ENCODE measurements at regions not wholly inside any gene's neighbourhood (a gene's known extent, or its start where the extent isn't known, plus 50 kb on each side); places are given as distances from the start of the nearest gene placed in this dataset.
"Not testable (repeated sequence)": the region's sequence is repeated elsewhere in the genome, so short reads cannot be mapped to it uniquely, and the experiment has no call there.

- DNase-seq, result no peak
These were observed 284.6 kb downstream of the BCAT1 start for GRCh38 chr12:24664161-24664880.

DNA sequence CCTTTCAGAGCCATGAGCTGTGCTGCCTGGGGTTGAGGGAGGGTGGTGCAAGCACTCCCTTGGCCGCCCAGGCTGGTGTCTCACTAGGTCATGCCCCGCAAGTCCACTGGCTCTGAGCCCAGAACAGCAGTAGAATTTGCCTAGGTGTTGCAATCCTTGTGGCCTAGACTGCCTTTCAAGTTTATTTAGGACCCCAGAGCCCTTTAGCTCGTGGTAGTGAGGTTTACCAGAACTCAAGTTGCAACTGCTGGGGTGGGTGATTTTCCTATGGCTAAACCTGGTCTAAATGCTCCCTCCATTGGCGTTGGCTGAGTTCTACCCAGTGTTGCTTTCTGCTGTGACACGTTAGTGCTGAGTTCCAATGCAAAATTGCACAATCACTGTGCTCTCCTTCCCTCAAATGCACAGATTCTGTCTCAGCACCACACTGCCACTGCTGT lies 287.2 kb downstream of the BCAT1 start:
- DNase-seq, result no peak

DNA sequence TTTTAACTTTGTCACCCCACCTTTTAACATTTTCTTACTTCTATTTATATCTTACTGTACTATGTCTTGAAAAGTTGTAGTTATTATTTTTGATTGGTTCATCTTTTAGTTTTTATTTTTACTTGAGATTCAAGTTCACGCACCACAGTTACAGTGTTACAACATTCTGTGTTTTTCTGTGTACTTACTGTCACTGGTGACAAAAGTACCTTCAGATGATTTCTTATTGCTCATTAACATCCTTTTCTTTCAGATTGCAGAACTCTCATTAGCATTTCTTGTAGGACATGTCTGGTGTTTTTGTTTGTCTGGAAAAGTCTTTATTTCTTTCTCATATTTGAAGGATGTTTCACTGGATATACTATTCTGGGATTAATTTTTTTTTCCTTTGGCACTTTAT lies 289.9 kb downstream of the BCAT1 start:
- no peak for DNase-seq

- DNase-seq, result not testable (repeated sequence)
These were observed 294.6 kb downstream of the BCAT1 start for GRCh38 chr12:24654344-24654743.

- DNase-seq, result no peak
These were observed 299.3 kb downstream of the BCAT1 start for GRCh38 chr12:24649634-24650033.

DNA sequence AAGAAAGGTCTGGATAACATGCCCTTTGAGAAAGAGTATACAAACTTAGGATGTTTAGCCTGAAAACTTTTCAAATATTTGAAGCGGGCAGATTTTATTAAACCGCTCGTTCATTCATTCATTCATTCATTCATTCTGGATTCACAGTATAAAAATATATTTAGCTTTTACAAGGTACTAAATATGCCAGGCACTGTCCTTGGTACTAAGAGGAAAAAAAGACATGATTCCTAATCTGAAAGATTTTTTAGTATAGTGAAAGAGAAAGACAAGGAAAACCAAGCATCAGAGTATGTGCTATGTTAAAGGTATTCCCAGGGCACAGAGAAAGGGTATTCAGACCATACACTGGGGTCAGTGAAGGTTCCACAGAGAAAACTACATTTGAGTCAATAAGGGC lies 299.7 kb downstream of the BCAT1 start:
- DNase-seq, result no peak

- no peak for DNase-seq
These were observed 303.6 kb downstream of the BCAT1 start for GRCh38 chr12:24645254-24645653.

DNA sequence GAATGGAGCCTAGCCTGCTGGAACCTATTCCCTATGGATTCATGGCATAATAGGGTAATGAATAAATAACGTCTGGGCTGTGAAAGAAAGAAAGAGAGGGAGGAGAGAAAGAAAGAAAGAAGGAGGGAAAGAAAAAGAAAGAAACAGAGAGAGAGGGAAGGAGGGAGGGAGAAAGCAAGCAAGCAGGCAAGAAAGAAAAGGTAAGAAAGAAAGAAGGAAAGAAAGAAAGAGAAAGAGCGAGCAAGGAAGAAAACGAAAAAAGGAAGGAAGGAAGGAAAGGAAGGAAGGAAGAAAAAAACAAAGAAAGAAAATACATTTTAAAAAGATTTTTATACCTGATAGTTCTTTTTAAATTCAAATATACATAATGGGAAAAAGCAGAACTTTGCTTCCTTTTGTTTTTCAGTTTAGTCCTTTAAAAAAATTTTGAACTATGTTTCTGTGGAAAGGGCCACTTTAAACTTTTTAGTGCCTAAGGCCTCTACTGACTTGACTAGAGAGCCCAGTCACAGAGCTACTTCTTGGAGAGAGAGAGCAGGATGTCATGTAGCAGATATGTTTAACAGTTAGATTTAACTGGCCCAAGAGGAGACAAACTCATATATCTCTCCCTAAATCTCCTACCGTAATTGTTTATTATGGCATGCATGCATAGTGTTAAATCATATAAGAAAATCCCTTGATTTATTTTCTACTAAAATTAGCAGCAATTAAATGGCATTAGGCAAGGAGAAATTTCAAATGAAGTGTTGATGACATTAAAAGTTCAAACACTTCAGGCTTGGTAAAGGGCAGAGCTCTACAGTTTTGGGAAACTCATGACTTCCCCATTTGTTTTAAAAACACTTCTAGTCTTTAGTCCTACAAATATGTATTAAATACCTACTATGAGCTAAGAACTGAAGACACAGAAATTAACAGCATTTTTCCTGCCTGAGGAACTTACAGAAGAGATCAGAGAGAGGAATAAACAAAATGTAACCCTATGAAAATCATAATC lies 305.5 kb downstream of the BCAT1 start:
- no peak for DNase-seq

DNA sequence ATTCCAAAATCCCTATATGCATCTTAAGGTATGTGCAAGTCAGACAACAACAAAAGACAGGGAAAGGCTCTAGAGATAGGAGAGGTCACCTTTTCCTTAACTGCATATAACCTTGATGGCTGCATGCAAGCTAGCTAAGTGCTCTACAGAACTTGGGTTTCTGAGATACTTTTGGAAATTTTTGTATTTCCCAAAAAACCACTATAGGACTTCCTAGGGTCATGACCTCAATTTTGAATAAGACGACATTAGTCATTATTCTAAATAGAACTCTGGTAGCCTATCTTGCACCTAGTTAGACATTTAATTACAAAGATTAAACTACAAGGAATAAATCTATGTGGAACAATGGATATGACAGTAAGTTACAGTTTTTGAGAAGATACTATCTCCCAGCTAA lies 309.3 kb downstream of the BCAT1 start:
- no peak for DNase-seq

DNA sequence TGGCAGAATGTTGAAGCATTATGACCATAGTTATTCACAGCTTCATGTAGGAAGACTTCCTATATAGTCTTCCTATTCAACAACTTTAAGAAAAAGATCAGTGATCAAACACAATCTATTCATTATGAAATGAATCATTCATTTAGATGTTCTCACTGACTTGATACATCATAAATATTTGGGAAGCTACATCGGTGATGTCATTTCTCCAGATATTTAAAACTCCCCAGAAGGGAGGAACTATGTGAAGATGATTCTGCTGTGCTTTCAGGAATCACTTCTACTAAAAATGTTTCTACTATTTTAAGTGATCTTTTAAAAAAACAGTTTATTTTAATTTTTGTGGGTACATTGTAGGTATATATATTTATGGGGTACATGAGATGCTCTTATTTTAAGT lies 316.4 kb downstream of the BCAT1 start:
- DNase-seq, result no peak

DNA sequence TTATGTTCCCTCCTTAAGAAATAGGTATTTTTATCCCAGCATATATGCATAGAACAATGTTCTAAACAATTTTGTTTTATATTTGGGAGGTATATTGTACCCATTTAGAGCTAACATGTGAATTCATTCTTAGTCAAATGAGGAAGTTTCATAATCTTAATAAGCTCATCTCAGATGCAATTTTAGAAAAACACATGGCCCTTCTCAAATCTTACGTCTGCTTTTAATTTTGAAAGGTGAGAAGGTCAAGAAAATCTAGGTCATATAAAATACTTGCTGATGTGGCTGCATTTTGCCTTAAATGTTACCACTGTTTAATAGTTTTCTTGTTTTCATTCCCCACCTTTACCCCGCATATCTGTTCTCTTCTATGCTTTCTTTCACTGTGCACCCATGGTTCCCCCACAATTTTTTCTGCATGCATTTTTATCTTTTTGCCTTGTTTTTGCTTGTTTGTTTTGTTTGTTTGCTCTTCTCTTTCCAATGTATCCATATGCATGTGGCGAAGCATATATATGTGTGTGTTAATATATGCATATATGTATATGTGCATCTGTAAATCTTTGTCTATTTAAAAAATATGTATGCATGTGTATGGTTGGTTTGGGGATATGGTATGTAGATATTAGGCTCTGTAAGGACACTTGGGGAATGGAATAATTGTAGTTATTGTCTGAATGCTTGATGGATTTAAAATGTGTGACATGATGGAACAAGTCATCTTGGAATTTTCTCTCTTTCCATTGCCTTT lies 317.1 kb downstream of the BCAT1 start:
- DNase-seq, result no peak

GRCh38 chr12:24630856-24631255 lies 318.0 kb downstream of the BCAT1 start:
- DNase-seq, result no peak

- no peak for DNase-seq
These were observed 318.5 kb downstream of the BCAT1 start for GRCh38 chr12:24630446-24630845.

DNA sequence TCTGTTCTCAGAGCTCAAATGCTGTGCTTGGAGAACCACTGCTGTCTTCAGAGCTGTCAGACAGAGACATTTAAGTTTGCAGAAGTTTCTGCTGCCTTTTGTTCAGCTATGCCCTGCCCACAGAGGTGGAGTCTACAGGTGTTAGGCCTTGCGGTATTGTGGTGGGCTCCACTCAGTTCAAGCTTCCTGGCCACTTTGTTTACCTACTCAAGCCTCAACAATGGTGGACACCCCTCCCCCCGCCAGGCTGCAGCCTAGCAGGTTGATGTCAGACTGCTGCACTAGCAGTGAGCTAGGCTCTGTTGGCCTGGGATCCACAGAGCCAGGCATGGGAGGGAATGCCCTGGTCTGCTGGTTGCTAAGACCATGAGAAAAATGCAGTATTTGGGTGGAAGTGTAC lies 323.8 kb downstream of the BCAT1 start:
- no peak for DNase-seq

GRCh38 chr12:24619954-24620353 lies 328.9 kb downstream of the BCAT1 start:
- DNase-seq, result not testable (repeated sequence)

DNA sequence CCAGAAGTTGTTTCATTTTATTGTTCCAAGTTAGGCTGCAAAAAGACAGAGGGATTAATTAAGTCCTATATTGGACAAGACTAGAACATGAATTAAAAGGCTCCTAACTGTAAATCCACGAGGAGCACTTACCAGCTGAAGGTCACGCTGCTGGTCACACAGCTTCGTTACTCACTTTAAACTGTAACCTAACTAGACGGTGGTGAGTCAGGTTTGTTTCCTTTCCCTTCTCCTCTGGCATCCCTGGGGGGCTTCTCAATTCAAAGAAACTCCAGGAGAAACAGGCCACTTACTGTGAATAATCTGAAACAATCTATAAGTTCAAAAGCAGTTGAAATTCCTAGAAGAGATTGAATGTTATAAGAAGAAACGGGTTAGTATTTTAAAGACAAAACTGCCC lies 331.4 kb downstream of the BCAT1 start:
- DNase-seq, result no peak

DNA sequence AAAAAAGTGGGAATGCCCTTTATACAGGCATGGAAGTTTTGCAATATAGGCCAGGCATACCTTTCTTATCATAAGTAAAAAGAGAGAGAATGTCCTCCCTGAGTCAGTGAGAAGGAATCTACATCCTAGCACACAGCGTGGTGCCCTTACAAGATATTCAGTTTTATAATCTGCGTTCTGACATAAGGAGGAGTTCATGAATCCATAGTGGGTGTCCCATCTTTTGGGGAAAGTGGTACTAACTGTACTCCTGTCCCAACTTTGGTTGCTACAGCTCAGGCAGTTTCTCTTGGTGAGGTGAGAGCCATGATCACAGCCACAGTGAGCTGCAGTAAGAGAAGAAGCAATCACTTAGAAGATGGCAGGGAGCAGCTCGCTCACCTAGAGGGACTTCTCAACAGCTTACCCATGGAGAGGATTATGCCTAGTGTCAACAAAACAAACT lies 332.9 kb downstream of the BCAT1 start:
- no peak for DNase-seq

DNA sequence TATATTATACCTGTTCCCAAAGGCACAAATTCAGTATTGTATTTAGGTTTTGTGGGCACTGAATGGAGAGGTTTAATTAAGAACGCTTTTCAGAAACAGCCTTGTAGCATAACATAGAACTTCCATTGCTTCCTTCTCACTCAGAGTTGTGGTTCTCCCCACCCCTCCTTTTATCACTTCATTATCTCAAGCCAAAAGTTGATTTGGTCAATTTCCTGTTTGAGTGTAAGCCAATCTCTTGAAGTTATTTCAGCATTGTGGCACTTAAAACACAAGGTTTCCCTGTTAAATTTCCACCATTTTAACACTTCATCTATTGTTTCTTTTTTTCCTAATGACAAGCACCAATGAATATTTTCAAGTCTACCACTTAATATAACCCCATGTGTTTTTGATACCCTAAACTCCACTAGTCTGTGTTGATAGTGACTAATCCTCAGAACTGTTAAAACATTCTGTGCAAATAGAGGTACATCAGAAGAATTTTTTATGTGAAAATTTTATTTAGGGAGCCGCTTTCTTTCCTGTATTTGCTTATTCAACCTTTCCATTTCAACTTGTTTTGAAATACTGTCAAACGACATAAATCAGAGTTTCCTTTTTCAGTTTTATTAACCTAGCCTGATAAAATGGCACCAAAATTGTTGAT lies 340.1 kb downstream of the BCAT1 start:
- no peak for DNase-seq

- no peak for DNase-seq
These were observed 340.8 kb downstream of the BCAT1 start for GRCh38 chr12:24608108-24608507.

GRCh38 chr12:24605916-24606315 lies 343.0 kb downstream of the BCAT1 start:
- DNase-seq, result no peak

DNA sequence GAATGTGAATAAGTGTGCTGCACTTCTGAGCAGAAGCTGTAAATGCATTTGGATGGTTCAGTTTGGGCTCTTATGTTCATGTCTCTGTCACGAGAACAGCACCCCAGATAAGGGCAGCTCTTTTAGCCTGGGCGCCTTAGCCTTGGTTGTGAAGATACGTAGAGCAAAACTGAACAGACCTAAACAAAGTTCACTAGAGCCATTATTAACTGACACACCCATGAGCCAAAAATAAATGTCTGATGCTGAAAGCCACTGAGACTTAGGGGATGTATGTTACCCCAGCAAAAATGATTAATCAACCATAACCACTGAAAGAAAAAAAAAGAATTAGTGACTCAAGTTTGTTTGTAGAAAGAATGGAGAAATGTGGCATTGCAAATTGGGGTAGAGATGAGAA lies 343.4 kb downstream of the BCAT1 start:
- no peak for DNase-seq

DNA sequence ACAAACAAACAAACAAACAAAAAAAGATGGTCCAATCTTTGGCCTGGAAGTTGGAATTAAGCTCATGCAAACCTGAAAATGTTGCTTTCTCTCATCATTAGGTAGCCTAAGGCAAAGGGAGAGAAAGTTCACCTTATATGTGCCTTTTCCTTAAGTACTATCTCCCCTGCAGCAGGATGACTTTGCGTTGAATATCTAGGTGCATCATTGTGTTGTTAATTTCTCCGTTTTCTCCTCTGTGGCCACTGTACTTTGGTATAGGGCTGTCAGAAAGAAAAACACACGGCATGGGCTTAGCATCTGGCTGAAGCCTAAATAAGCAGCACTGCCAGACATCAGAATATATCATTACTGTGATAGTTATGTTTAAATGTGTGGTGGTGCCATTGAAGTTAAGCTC lies 345.5 kb downstream of the BCAT1 start:
- no peak for DNase-seq

DNA sequence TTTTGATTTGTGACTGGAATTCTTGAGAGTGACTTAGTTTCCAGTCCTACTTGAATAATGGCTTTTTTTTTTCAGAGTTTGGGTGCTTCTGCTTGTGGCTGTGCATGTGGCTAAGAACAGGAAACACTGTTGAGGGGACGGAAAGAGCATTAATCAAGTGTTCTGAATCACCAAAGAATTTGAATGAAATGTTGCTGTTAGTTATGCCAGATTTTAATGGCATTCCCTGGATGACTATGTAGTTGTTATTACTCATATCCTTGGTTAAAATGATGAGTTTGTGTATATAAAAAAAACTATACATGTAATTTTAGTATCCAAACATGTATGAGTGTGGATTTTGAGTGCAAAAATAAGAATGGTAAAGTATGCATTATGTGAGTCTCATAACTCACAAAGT lies 347.9 kb downstream of the BCAT1 start:
- DNase-seq, result no peak
